Spinal cord (tissue), 9 donors: ENCODE measurements at regions not wholly inside any gene's neighbourhood (a gene's known extent, or its start where the extent isn't known, plus 50 kb on each side); places are given as distances from the start of the nearest gene placed in this dataset.

ENCODE experiments used
- DNase-seq, 6 donors: peaks; one replicate each; pipeline versions ENCODE4 v3.0.0 to v3.0.0-alpha.2; 2013 to 2015; ENCODE audit warnings: low spot score in 6 of 6, low read depth in 4 of 6
- H3K27ac ChIP-seq: one replicate; pipeline ENCODE4 v1.5.1; 2013; ENCODE audit warnings: low read depth, low read length, control low read depth
- H3K27me3 ChIP-seq: one replicate; pipeline ENCODE4 v1.6.1; 2013; ENCODE audit warnings: low read length; ENCODE audit not compliant: control insufficient read depth, insufficient read depth
- H3K36me3 ChIP-seq: one replicate; pipeline ENCODE4 v1.6.1; 2013; ENCODE audit warnings: low read length; ENCODE audit not compliant: control insufficient read depth, insufficient read depth
- H3K4me1 ChIP-seq: one replicate; pipeline ENCODE4 v1.6.1; 2013; ENCODE audit warnings: low read length; ENCODE audit not compliant: control insufficient read depth, insufficient read depth
- H3K4me3 ChIP-seq: one replicate; pipeline ENCODE4 v1.5.1; 2013; ENCODE audit warnings: low read depth, low read length, control low read depth
- H3K9me3 ChIP-seq: one replicate; pipeline ENCODE4 v1.6.1; 2013; ENCODE audit warnings: low read length; ENCODE audit not compliant: control insufficient read depth, insufficient read depth
- WGBS: methylation state at CpG from one replicate; pipeline ENCODE4 v1.1.5; 2013; ENCODE audit warnings: missing lambda C conversion rate; ENCODE audit not compliant: insufficient coverage; 5-methylcytosine and 5-hydroxymethylcytosine counted together
- donor health status: healthy.

DNA sequence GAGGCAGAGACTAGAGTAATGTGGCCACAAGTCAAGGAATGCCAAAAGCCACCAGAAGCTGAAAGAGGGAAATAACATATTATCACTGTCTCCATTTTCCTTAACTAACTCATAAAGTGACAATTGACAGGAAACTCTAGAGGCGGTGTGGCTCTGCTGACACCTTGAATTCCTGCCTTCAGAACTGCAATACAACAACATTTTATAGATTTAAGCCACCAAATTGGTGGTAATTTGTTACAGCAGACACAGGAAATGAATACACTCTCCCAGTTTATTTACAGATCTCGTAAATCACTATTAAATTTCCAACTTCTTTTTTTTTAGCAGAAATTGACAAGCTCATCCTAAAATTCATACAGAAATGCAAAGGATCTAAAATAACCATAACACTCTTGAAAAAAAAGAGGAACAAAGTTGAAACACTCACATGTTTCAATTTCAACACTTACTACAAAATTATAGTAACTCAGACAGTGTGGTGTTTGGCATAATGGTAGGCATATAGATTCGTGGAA lies 449.9 kb downstream of the OTOL1 start:
- Histone ChIP-seq H3K4me1 (no peaks in the 10 kb centered on the region), H3K27me3 (no peaks in the 10 kb centered on the region), H3K27ac (no peak overlapping the region), H3K9me3 (no peaks in the 10 kb centered on the region), H3K4me3 (no peak overlapping the region), H3K36me3 (no peaks in the 10 kb centered on the region)
- WGBS = no CpG with 5 or more reads among the region's 3 CpGs
- DNase-seq = no peak

DNA sequence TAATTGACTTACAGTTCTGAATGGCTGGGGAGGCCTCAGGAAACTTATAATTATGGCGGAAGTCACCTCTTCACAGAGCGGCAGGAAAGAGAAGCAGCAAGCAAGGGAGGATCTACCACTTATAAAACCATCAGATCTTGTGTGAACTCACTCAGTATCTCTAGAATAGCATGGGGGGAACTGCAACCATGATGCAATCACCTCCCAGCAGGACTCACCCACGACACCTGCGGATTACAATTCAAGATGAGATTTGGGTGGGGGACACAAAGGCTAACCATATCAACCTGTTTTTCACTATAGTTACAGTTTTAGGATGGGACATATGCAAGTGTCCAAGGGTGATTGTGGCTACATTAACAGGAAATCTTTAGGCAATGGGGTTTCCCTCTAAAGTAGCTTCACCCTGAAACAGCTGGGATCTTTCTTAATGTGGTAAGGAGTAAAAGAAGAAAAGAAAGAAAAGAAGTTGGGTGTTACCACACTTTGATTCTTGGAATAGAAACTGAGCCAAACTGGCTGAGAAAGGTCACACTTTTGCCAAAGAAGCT lies 453.8 kb downstream of the OTOL1 start:
- DNase-seq = no peak
- no peaks in the 10 kb centered on the region for H3K36me3 ChIP-seq

DNA sequence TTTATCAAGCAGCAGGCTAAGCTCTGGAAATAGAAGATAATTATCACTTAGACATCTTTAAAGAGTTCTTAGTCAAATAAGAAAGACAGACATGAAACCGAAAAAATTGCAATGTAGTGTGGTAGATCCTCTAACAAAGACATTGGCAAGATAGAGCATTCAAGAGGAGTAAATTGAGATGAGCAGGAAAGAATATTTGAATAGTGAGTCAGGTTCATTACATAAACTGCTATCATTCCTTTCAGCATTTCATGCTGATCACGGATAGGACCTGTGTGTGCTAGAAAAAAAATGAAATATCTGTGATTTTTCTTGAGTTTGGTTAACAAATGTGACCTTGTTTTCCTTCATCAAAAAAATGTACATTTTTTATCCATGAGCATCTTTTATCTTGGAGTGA lies 460.9 kb downstream of the OTOL1 start:
- DNase-seq = no peak
- no peaks in the 10 kb centered on the region for H3K4me1 ChIP-seq
- no peaks in the 10 kb centered on the region for H3K27me3 ChIP-seq
- no CpG with 5 or more reads among the region's 2 CpGs for WGBS
- no peak overlapping the region for H3K4me3 ChIP-seq
- no peaks in the 10 kb centered on the region for H3K9me3 ChIP-seq
- no peak overlapping the region for H3K27ac ChIP-seq
- no peaks in the 10 kb centered on the region for H3K36me3 ChIP-seq

More for the DNA sequence above, 453.8 kb downstream of the OTOL1 start:
- no CpG with 5 or more reads among the region's 4 CpGs for WGBS
- Histone ChIP-seq H3K27ac (no peak overlapping the region), H3K4me1 (no peaks in the 10 kb centered on the region), H3K4me3 (no peak overlapping the region), H3K27me3 (no peaks in the 10 kb centered on the region), H3K9me3 (no peaks in the 10 kb centered on the region)

DNA sequence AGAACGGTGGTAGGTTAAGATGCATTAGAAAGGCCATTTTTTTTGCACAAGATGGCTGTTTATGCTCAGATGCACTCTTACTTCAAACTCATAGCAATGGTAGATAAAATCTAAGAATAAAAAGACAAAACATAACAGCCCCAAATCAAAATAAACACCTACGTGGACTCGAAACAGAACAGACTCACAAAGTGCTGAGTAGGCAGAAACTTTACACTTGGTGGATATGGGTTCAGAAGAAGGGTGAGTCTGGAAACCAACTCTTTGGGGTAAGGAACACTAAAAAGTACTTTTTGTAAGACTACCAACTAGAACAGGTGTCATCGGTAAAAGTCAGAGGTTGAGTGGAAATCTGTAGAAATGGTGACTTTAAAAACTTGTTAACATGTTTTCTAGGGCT lies 468.2 kb downstream of the OTOL1 start:
- H3K36me3 ChIP-seq = no peaks in the 10 kb centered on the region
- no peak overlapping the region for H3K27ac ChIP-seq
- no peaks in the 10 kb centered on the region for H3K9me3 ChIP-seq
- H3K4me3 ChIP-seq = no peak overlapping the region
- no peaks in the 10 kb centered on the region for H3K4me1 ChIP-seq
- whole genome bisulfite sequencing = no CpG with 5 or more reads among the region's 4 CpGs
- DNase-seq = no peak
- H3K27me3 ChIP-seq = no peaks in the 10 kb centered on the region

DNA sequence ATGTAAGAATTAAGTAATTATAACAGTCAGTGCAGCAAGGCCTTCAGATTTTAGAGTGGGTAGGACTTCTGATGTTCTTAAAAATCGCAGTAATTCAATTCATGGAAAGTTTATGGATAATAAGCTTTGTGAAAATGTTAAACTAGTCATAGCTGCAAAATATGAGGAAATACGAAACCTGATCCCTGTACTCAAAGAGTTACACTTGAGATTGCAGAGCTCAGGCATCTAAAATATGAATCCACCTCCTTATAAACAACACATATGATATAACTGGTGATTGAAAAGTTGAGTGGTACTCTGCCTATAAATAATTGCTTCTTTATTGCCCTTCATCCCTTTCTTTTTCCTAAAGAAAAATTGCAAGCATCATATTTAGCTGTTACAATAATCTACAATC lies 473.3 kb downstream of the OTOL1 start:
- no peaks in the 10 kb centered on the region for H3K9me3 ChIP-seq
- no peaks in the 10 kb centered on the region for H3K27me3 ChIP-seq
- DNase-seq = no peak
- no peaks in the 10 kb centered on the region for H3K4me1 ChIP-seq
- no peak overlapping the region for H3K4me3 ChIP-seq
- H3K36me3 ChIP-seq = no peaks in the 10 kb centered on the region
- no peak overlapping the region for H3K27ac ChIP-seq
- WGBS = no CpG with 5 or more reads among the region's 2 CpGs

DNA sequence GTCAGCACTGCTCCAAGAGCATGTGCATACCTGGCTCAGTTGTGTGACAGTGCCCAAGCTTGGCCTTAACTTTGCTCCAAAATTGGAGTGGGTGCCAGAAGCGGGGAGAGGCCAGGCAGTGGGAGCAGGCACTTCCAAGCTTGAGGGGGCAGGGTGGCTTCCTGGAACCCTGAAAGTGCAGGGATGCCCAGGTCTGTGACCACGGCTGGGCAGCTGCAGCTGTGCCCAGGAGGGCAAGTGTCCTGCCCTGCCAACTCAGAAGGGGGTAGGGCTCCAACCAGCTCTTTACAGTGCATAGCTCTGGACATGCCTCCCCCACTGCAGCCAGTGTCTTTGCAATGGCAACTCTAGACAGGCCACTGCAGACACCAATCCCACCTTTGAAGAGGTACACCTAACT lies 478.6 kb downstream of the OTOL1 start:
- Histone ChIP-seq H3K27ac (no peak overlapping the region), H3K4me1 (no peaks in the 10 kb centered on the region), H3K36me3 (no peaks in the 10 kb centered on the region), H3K4me3 (no peak overlapping the region), H3K9me3 (peaks cover 4% of the 10 kb centered on the region), H3K27me3 (no peaks in the 10 kb centered on the region)
- WGBS = 87% methylated on average over 2 of the region's 2 CpGs
- DNase-seq = no peak

DNA sequence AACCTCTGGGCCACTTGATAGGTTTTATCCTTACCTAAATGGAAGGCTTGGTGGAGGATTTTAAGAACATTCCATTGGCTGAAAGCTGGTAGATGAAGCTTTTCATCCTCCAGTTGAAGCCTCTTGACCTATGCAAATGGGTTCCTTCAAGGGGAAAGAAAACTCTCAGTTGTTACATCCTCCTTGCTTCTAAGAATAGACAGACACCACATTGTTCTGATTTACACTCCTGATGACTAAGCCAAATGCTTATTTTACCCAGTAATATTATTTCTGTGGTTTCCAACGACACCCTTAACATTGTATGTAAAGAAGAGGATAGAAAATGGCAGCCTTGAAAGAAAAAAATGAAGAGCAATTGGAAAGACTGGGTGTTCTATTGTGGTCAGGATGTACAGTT lies 480.5 kb downstream of the OTOL1 start:
- no CpG with 5 or more reads among the region's 1 CpG for WGBS
- H3K4me1 ChIP-seq = no peaks in the 10 kb centered on the region
- no peaks in the 10 kb centered on the region for H3K36me3 ChIP-seq
- no peak for DNase-seq
- H3K27ac ChIP-seq = no peak overlapping the region
- no peaks in the 10 kb centered on the region for H3K27me3 ChIP-seq
- H3K4me3 ChIP-seq = no peak overlapping the region
- H3K9me3 ChIP-seq = peaks cover 4% of the 10 kb centered on the region

DNA sequence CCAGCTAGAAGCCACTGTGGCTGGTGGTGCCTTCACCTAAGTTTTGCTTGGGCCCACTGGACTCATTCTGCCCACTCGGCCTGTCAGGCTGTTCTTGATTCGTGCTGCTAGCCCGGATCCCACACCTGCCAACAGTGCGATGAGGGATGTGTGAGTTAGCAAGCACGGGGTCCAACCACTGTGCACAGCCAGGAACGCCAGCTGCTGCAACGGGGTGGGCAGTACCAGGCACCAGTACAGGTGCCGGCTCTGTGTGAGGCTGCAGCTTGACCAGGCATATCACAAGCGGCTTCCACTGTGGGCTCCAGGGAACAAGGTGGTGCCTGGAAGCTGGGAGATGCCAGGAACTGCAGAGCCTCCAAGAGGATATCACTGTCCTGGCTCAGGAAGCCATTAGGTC lies 481.2 kb downstream of the OTOL1 start:
- no peak for DNase-seq
- H3K27me3 ChIP-seq = no peaks in the 10 kb centered on the region
- no peaks in the 10 kb centered on the region for H3K36me3 ChIP-seq
- H3K27ac ChIP-seq = no peak overlapping the region
- no peaks in the 10 kb centered on the region for H3K4me1 ChIP-seq
- 90% methylated on average over 9 of the region's 9 CpGs for WGBS
- no peak overlapping the region for H3K4me3 ChIP-seq
- H3K9me3 ChIP-seq = peaks cover 4% of the 10 kb centered on the region

DNA sequence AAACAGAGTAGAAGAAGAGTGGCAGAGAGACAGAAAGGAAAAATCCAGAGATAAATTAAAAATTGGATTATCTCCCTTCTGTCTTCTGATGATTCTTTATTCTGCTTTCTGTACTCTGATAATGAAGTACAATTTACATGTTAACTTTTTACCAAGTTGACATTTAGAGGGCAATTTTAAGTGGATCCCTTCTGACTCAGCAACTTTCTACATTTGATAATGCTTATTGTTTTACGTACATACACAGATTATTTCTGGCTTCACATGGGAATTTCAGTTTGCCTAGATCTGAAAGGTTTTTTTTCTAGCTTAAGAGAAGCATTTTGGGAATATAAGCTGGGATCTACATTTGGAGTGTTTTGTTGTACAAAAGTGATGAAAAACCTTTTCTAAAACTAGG lies 491.3 kb downstream of the OTOL1 start:
- whole genome bisulfite sequencing = no CpG with 5 or more reads among the region's 1 CpG
- DNase-seq = no peak
- H3K27ac ChIP-seq = no peak overlapping the region
- no peaks in the 10 kb centered on the region for H3K9me3 ChIP-seq
- H3K4me1 ChIP-seq = no peaks in the 10 kb centered on the region
- H3K36me3 ChIP-seq = no peaks in the 10 kb centered on the region
- H3K4me3 ChIP-seq = no peak overlapping the region
- H3K27me3 ChIP-seq = no peaks in the 10 kb centered on the region

DNA sequence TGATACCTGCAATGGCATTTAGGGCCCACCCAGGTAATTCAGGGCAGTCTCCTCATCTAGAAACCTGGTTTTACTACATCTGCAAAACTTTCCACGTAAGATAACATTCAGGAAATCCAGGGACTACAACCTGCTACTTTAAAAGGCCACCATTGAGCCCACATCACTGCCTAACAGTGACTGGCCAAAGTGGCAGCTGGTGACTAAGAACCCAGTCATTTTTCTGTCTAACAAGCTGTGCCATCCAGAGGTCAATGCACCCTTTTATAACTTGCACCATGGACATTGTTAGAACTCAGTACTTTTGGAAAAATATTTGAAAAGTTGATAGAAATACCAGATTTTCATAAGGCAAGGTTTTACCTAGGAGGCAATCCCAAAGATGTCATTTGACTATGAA lies 492.4 kb downstream of the OTOL1 start:
- no peaks in the 10 kb centered on the region for H3K4me1 ChIP-seq
- H3K36me3 ChIP-seq = no peaks in the 10 kb centered on the region
- 100% methylated on average over 1 of the region's 1 CpG for WGBS
- H3K27ac ChIP-seq = no peak overlapping the region
- DNase-seq = no peak
- H3K9me3 ChIP-seq = no peaks in the 10 kb centered on the region
- no peaks in the 10 kb centered on the region for H3K27me3 ChIP-seq
- no peak overlapping the region for H3K4me3 ChIP-seq
